ENCODE measurements at regions not wholly inside any gene's neighbourhood (a gene's known extent, or its start where the extent isn't known, plus 50 kb on each side); places are given as distances from the start of the nearest gene placed in this dataset.
"Not testable (repeated sequence)": the region's sequence is repeated elsewhere in the genome, so short reads cannot be mapped to it uniquely, and the experiment has no call there.

- not testable (repeated sequence) for H3K27me3 ChIP-seq (ENCODE audit: insufficient read depth, poor library complexity, severe bottlenecking); H3K27ac ChIP-seq (replicated peaks); DNase-seq (ENCODE audit: low read depth in 1 of 2, low spot score in 1 of 2); H3K4me3 ChIP-seq (replicated peaks; ENCODE audit: insufficient read depth, low read length)
Observed at GRCh38 chr1:78310261-78310660, 180.5 kb upstream of the PTGFR start.

- no peak for DNase-seq (ENCODE audit: low read depth in 1 of 2, low spot score in 1 of 2)
- Histone ChIP-seq H3K27me3 (ENCODE audit: insufficient read depth, poor library complexity, severe bottlenecking) (no peaks in the 10 kb centered on the region), H3K27ac (replicated peaks) (no peak overlapping the region), H3K4me3 (replicated peaks; ENCODE audit: insufficient read depth, low read length) (no peak overlapping the region)
- TF ChIP-seq POLR2AphosphoS5 (IDR thresholded peaks at IDR 0.05; ENCODE audit: low read depth) (no peak), SPI1 (IDR thresholded peaks at IDR 0.05; ENCODE audit: borderline replicate concordance, low read depth) (no peak), GABPA (IDR thresholded peaks at IDR 0.05; ENCODE audit: low read depth) (no peak), REST (IDR thresholded peaks at IDR 0.05; ENCODE audit: insufficient replicate concordance, low read depth) (no peak)
- TF ChIP-seq, protein P1, sequence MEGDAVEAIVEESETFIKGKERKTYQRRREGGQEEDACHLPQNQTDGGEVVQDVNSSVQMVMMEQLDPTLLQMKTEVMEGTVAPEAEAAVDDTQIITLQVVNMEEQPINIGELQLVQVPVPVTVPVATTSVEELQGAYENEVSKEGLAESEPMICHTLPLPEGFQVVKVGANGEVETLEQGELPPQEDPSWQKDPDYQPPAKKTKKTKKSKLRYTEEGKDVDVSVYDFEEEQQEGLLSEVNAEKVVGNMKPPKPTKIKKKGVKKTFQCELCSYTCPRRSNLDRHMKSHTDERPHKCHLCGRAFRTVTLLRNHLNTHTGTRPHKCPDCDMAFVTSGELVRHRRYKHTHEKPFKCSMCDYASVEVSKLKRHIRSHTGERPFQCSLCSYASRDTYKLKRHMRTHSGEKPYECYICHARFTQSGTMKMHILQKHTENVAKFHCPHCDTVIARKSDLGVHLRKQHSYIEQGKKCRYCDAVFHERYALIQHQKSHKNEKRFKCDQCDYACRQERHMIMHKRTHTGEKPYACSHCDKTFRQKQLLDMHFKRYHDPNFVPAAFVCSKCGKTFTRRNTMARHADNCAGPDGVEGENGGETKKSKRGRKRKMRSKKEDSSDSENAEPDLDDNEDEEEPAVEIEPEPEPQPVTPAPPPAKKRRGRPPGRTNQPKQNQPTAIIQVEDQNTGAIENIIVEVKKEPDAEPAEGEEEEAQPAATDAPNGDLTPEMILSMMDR (IDR thresholded peaks at IDR 0.05; ENCODE audit: insufficient read depth, low read length), result no peak
Observed at GRCh38 chr1:78318011-78318410, 172.8 kb upstream of the PTGFR start.

- no peak overlapping the region for H3K4me3 ChIP-seq (replicated peaks; ENCODE audit: insufficient read depth, low read length)
- H3K27ac ChIP-seq (replicated peaks), result no peak overlapping the region
- DNase-seq (ENCODE audit: low read depth in 1 of 2, low spot score in 1 of 2), result no peak
- TF ChIP-seq GABPA (IDR thresholded peaks at IDR 0.05; ENCODE audit: low read depth) (no peak), REST (IDR thresholded peaks at IDR 0.05; ENCODE audit: insufficient replicate concordance, low read depth) (no peak), SPI1 (IDR thresholded peaks at IDR 0.05; ENCODE audit: borderline replicate concordance, low read depth) (no peak), POLR2AphosphoS5 (IDR thresholded peaks at IDR 0.05; ENCODE audit: low read depth) (no peak)
- TF ChIP-seq, protein P1 (IDR thresholded peaks at IDR 0.05; ENCODE audit: insufficient read depth, low read length), result no peak
- H3K27me3 ChIP-seq (ENCODE audit: insufficient read depth, poor library complexity, severe bottlenecking), result no peaks in the 10 kb centered on the region
Observed at GRCh38 chr1:78319603-78320002, 171.2 kb upstream of the PTGFR start.

DNA sequence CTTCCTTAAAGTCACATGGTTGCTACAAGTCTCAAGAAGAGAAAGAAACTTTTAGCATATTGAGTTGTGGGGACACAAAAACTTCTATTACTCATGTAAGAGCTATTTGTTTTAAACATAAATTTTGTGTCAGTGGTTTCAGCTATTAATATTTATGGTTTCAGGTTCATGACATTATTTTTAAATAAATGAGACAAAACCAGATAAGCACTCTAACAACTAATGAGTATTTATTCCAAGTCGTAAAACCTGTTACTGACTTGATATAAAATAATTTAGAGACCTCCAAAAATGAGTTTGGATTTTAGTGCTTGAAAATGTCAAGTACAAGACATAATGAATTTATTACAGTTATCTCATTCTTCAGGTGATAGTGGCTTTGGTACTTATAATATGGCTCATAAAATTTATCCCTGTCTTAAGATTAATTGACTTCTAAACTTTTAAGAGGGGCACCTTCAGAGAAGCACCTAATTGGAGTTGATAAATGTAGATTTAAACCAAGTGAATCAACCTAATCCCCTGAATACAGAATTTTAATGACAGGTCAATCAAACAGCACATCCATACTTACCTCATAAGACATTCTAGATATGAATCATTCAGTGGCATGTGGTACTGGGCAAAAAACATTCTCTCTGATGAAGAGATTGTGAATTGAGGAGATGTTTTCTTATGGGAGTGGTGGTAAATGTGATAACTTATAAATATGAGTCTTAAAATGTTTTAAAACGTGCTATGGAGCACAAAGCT lies 167.7 kb upstream of the PTGFR start:
- H3K27me3 ChIP-seq (ENCODE audit: insufficient read depth, poor library complexity, severe bottlenecking), result no peaks in the 10 kb centered on the region
- TF ChIP-seq REST (IDR thresholded peaks at IDR 0.05; ENCODE audit: insufficient replicate concordance, low read depth) (no peak), SPI1 (IDR thresholded peaks at IDR 0.05; ENCODE audit: borderline replicate concordance, low read depth) (no peak), GABPA (IDR thresholded peaks at IDR 0.05; ENCODE audit: low read depth) (no peak), POLR2AphosphoS5 (IDR thresholded peaks at IDR 0.05; ENCODE audit: low read depth) (no peak)
- TF ChIP-seq, protein P1 (IDR thresholded peaks at IDR 0.05; ENCODE audit: insufficient read depth, low read length), result no peak
- no peak for DNase-seq (ENCODE audit: low read depth in 1 of 2, low spot score in 1 of 2)
- H3K4me3 ChIP-seq (replicated peaks; ENCODE audit: insufficient read depth, low read length), result no peak overlapping the region
- no peak overlapping the region for H3K27ac ChIP-seq (replicated peaks)

All from HL-60 (cell line).